ENCODE measurements at regions not wholly inside any gene's neighbourhood (a gene's known extent, or its start where the extent isn't known, plus 50 kb on each side); places are given as distances from the start of the nearest gene placed in this dataset.

DNA sequence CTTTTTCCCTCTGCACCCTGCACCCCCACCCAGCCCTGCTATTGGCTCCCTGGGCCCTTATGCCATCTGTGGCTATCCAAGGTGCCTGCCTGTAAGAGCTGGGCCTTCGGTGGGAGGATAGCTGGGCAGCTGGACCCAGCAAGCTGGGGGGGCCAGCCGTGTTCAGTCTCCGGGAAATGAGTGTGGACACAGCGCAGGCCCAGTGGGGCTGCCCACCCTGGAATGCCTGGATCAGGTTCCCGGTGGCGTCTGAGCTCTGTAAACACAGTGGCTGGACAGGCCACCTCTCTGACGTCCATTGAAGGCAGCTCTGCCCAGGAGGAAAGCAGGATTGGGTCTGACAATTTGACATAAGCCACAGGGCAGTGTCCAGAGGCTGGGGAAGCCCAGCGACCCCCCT lies 127.8 kb downstream of the FOXD2 start:
- H3K9me3 ChIP-seq: no peaks in the 10 kb centered on the region
- H3K4me3 ChIP-seq: no peak overlapping the region
- H3K27me3 ChIP-seq: no peaks in the 10 kb centered on the region
- intact Hi-C loops (cut with DNase I): loop anchor here in 1 of 3 donors (10.0 kb wide), 1 partner anchor 111 kb away; no protein-coding TSS in a partner anchor
- WGBS, 2 donors: 65 to 72% methylated on average over 8 of the region's 8 CpGs
- DNase-seq (no peak), FAIRE-seq (no peak), ATAC-seq (no peak)
- H3K27ac ChIP-seq: no peak overlapping the region
- no peaks in the 10 kb centered on the region for H3K36me3 ChIP-seq
- TF ChIP-seq, protein P1, sequence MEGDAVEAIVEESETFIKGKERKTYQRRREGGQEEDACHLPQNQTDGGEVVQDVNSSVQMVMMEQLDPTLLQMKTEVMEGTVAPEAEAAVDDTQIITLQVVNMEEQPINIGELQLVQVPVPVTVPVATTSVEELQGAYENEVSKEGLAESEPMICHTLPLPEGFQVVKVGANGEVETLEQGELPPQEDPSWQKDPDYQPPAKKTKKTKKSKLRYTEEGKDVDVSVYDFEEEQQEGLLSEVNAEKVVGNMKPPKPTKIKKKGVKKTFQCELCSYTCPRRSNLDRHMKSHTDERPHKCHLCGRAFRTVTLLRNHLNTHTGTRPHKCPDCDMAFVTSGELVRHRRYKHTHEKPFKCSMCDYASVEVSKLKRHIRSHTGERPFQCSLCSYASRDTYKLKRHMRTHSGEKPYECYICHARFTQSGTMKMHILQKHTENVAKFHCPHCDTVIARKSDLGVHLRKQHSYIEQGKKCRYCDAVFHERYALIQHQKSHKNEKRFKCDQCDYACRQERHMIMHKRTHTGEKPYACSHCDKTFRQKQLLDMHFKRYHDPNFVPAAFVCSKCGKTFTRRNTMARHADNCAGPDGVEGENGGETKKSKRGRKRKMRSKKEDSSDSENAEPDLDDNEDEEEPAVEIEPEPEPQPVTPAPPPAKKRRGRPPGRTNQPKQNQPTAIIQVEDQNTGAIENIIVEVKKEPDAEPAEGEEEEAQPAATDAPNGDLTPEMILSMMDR (IDR thresholded peaks at IDR 0.05): no peak
- H3K4me1 ChIP-seq: peaks cover 1 to 5% (median 4%) of the 10 kb centered on the region in 3 donors

DNA sequence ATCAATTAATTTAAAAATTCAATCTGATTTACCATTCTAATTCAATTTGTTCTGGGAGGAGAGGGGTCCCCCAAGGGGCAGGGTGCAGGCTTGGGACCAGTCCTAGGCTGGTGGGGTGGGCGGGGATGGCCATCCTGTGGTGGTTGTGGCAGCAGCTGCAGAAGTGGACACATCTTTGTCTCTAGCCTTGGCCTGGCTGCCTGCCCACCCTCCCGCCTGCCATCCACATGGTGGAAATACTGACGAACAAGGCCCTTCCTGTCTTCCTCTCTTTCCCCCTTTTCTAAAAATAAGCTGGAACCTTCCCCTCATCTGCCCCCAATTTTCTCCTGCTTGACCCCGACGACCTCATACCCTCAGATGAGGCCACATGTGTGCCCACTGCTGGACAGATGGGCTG lies 130.9 kb downstream of the FOXD2 start:
- Histone ChIP-seq H3K9me3 (no peaks in the 10 kb centered on the region), H3K27ac (no peak overlapping the region), H3K27me3 (no peaks in the 10 kb centered on the region), H3K4me3 (no peak overlapping the region), H3K4me1 (no peaks in the 10 kb centered on the region), H3K36me3 (no peaks in the 10 kb centered on the region)
- intact Hi-C loops (cut with DNase I): loop anchor here in 1 of 3 donors (10.0 kb wide), 1 partner anchor 114 kb away; no protein-coding TSS in a partner anchor
- TF ChIP-seq, protein P1 (IDR thresholded peaks at IDR 0.05): no peak
- DNase-seq: no peak
- WGBS, 2 donors: 58 to 64% methylated on average over 5 of the region's 5 CpGs
- ATAC-seq: no peak
- FAIRE-seq: no peak

DNA sequence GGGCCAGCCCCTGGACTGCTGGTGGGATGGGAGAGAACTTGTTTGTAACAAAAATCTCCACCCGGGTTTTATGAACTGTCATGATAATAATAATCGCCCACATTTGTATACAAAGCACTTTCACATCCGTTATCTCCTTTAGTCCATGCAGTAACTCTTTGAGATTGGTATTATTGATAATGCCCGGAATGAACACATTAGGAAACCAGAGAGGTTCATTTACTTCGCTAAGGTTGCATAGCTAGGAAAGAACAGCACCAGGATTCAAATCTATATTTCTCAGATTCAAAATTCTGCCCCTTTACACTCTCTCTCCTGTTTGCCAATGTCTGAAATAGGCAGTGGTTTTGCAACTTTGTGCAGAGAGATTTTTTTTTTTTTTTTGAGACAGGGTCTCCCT lies 131.4 kb downstream of the FOXD2 start:
- WGBS, 2 donors: 63 to 64% methylated on average over 5 of the region's 5 CpGs
- Histone ChIP-seq H3K4me1 (no peaks in the 10 kb centered on the region), H3K36me3 (no peaks in the 10 kb centered on the region), H3K27ac (no peak overlapping the region), H3K4me3 (no peak overlapping the region), H3K9me3 (no peaks in the 10 kb centered on the region), H3K27me3 (no peaks in the 10 kb centered on the region)
- intact Hi-C loops (cut with DNase I): loop anchor here in 1 of 3 donors (10.0 kb wide), 1 partner anchor 114 kb away; no protein-coding TSS in a partner anchor
- TF ChIP-seq, protein P1 (IDR thresholded peaks at IDR 0.05): no peak
- ATAC-seq (no peak), DNase-seq (no peak), FAIRE-seq (no peak)

DNA sequence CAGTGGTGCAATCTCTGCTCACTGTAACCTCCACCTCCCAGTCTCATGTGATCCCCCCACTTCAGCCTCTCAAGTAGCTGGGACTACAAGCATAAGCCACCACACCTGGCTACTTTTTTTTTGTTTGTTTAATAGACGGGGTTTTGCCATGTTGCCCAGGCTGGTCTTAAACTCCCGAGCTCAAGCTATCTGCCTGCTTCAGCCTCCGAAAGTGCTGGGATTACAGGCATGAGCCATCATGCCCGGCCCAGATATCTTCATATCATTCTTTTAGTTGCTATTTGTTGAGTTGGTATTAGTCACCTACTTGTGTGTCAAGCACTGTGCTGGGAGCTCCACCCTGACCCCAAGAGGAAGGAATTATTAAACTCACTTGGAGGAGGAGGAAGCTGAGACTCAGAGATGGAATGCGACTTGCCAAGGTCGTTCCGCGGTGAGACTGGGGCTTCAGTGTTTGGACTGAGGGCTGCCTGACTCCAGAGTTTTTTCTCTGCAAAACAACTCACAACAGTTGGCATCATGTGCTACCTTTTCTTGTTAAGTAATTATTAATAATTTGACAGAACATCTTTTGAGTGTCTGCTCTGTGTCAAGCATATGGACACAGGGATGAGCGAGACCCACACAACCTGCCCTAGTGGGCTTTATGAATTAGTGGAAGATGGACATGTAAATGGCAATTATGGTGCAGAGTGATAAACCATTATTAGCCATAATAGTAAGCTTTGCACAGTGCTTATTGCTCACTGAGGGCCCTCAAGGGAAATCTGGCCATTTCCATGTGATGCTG lies 132.0 kb downstream of the FOXD2 start:
- Histone ChIP-seq H3K36me3 (no peaks in the 10 kb centered on the region), H3K27ac (no peak overlapping the region), H3K4me1 (no peaks in the 10 kb centered on the region), H3K4me3 (no peak overlapping the region), H3K9me3 (no peaks in the 10 kb centered on the region), H3K27me3 (no peaks in the 10 kb centered on the region)
- ATAC-seq: peak; percentile 91 to 99 (median 97)
- TF ChIP-seq, protein P1 (IDR thresholded peaks at IDR 0.05): peak in 2 of 4 donors; percentile 15
- intact Hi-C loops (cut with DNase I): loop anchor here in 1 of 3 donors (10.0 kb wide), 1 partner anchor 115 kb away; no protein-coding TSS in a partner anchor
- peak in 4 of 6 donors; percentile 44 to 61 (median 52) for DNase-seq
- WGBS, 2 donors: 14 to 18% methylated on average over 9 of the region's 9 CpGs
- no peak for FAIRE-seq

DNA sequence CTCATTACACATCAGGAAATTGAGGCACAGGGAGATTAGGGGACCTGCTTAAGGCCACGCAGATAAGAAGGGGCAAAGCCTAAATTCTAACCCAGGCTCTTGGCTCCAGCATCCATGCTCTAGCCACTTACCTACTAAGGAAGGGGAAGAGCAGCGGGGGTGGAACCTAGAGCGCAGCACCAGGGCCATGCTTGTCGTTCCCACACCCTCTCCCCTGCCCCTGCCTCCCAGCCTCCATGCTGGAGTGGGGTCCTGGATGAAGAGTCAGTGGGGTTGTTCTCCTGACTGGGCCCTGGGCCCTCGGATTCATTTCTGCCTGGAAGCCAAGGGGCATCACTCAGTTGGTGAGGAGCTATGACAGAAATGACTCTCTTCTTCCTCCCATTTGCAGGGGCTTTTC lies 133.3 kb downstream of the FOXD2 start:
- Histone ChIP-seq H3K27me3 (no peaks in the 10 kb centered on the region), H3K4me3 (no peak overlapping the region), H3K4me1 (no peaks in the 10 kb centered on the region), H3K27ac (no peak overlapping the region), H3K36me3 (no peaks in the 10 kb centered on the region), H3K9me3 (no peaks in the 10 kb centered on the region)
- FAIRE-seq: no peak
- TF ChIP-seq, protein P1 (IDR thresholded peaks at IDR 0.05): no peak
- DNase-seq: peak in 1 of 6 donors; percentile 24
- 78 to 79% methylated on average over 5 of the region's 5 CpGs for WGBS, 2 donors
- intact Hi-C loops (cut with DNase I): no loop called here
- no peak for ATAC-seq

All from pancreas (tissue), 10 donors.